Ovary (tissue), 3 donors: ENCODE measurements at regions not wholly inside any gene's neighbourhood (a gene's known extent, or its start where the extent isn't known, plus 50 kb on each side); places are given as distances from the start of the nearest gene placed in this dataset.

Experiments used
- CTCF ChIP-seq, 3 donors: fragments of 450-650 bp in 2 of 3; fragments of 200-600 bp in 1 of 3; IDR thresholded peaks; one replicate each; pipeline versions ENCODE4 v1.5.1 to v1.8.0; 2016 to 2022; ENCODE audit warnings: antibody characterized with exemption in 3 of 3, mild to moderate bottlenecking in 1 of 3
- POLR2A ChIP-seq: fragments of 450-650 bp; IDR thresholded peaks from one replicate; pipeline ENCODE4 v1.6.1; 2017; ENCODE audit warnings: antibody characterized with exemption, mild to moderate bottlenecking, moderate library complexity
- donor health status: DM: no; HTN: no; CAD: no.

GRCh38 chr1:60670302-60670701, 412.1 kb upstream of the NFIA start:
- TF ChIP-seq CTCF (IDR thresholded peaks at IDR 0.05) (no peak), POLR2A (no peak)
